ENCODE measurements at regions not wholly inside any gene's neighbourhood (a gene's known extent, or its start where the extent isn't known, plus 50 kb on each side); places are given as distances from the start of the nearest gene placed in this dataset.

DNA sequence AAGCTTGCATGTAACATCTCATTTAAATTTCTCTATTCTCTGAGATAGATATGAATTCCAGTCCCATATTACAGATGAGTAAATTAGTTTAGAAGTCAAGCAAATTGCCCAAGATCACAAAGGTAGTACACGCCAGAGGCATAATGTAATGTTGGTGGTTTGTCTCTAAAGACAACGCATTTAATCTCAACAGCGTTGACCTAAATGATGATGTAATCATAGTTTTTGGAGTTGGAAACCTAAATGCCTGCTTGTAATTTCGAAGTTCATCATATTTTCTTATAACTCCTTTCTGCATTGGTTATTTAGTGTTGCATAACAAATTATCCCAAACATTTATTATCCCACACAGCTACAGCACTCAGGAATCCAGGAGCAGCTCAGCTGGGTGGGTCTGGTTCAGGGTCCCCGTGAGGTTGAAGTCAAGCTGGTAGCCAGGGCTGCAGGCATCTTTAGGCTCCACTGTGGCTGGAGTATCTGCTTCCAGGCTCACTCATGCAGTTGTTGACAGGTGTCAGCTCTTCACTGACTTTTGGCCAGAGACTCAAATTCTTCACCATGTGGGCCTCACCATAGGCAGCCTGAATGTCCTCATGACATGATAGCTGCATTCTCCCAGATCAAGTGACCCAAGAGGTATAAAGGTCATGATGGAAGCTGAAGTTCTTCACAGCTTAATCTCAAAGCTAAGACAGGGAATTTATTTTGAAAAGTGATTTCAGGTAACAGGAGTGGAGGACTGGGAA, 122.0 kb upstream of the SPTLC3 start:
- TF ChIP-seq, protein P1, sequence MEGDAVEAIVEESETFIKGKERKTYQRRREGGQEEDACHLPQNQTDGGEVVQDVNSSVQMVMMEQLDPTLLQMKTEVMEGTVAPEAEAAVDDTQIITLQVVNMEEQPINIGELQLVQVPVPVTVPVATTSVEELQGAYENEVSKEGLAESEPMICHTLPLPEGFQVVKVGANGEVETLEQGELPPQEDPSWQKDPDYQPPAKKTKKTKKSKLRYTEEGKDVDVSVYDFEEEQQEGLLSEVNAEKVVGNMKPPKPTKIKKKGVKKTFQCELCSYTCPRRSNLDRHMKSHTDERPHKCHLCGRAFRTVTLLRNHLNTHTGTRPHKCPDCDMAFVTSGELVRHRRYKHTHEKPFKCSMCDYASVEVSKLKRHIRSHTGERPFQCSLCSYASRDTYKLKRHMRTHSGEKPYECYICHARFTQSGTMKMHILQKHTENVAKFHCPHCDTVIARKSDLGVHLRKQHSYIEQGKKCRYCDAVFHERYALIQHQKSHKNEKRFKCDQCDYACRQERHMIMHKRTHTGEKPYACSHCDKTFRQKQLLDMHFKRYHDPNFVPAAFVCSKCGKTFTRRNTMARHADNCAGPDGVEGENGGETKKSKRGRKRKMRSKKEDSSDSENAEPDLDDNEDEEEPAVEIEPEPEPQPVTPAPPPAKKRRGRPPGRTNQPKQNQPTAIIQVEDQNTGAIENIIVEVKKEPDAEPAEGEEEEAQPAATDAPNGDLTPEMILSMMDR (conservative IDR thresholded peaks at IDR 0.05; ENCODE audit: low read length), result no peak
- DNase-seq (ENCODE audit: low read depth), result no peak
- no peak overlapping the region for H3K4me3 ChIP-seq (ENCODE audit: low read length)

DNA sequence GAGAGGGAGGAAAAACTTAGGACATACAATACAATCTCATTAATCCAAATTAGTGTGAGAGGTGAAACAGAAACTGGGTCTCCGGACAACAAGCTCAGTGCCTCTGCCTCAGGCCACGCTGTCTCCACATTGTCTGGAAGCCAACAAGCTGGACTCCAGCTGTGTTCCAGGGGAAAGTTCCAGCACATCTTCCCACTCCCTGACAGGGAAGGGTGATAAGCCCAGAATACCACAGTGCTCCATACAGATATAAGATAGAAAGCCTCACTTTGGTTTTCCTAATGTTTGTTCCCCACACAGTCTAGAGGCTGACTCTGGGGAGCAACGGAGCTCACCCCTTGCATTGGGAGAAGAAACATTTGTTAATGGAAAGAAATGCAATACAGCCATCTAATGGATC, 117.1 kb upstream of the SPTLC3 start:
- no peak overlapping the region for H3K4me3 ChIP-seq (ENCODE audit: low read length)
- TF ChIP-seq, protein P1 (conservative IDR thresholded peaks at IDR 0.05; ENCODE audit: low read length), result no peak
- no peak for DNase-seq (ENCODE audit: low read depth)

DNA sequence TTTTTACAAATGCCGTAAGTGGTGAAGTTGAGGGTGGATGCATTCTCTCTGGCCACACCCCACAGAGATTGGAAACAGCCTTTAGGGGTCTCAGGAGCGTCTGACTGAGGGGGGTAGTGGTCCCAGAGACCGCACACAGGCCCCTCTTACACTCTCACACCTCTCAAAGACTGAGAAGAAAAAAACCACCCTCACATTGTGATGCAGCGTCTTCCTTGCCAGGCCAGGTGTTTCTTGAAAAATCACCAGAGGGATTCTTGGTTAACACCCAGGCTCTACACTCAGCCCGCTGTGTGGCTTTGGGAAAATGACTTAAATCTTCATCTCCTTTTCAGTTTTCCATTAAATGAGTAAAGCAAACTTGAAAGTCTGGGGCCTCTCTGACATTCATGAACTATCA, 115.8 kb upstream of the SPTLC3 start:
- TF ChIP-seq, protein P1 (conservative IDR thresholded peaks at IDR 0.05; ENCODE audit: low read length), result no peak
- H3K4me3 ChIP-seq (ENCODE audit: low read length), result no peak overlapping the region
- no peak for DNase-seq (ENCODE audit: low read depth)

DNA sequence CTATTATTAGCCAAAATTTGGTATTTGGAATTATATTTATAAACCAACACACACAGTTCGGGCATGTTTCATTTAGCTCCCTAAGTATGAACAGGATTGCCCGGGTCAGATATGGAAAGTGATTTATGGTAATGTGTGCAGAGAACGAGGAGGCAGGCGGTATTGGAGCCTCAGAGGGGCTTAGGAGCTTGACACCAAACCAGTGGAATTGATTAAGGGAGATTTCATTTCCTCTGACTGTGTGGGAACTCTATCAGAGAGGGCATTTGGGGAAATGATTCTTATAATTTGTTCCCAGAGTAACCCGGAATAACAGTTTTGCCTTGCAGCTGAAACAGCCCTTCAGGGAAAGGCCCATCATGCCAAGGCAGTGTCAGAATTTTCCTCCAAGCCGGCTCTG, 115.1 kb upstream of the SPTLC3 start:
- no peak overlapping the region for H3K4me3 ChIP-seq (ENCODE audit: low read length)
- TF ChIP-seq, protein P1 (conservative IDR thresholded peaks at IDR 0.05; ENCODE audit: low read length), result no peak
- no peak for DNase-seq (ENCODE audit: low read depth)

DNA sequence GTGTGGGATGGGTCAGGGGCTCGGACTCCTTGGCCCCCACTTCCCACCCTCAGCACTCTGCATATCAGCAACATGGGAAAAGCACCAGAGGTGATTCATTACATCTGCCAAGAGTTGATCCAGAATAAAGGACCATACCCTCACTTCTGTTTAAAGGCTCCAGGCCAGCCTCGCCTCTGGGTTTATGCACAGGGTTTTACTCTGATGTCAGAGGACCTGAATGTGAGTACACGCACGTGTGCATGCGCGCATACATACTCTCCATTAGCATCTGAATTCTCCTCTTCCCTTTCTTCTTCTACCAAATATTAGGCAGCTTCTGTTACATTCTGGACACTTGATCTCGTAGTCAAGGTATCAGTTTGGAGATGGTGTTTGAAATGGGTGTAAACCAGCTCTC, 114.7 kb upstream of the SPTLC3 start:
- H3K4me3 ChIP-seq (ENCODE audit: low read length), result no peak overlapping the region
- no peak for DNase-seq (ENCODE audit: low read depth)
- TF ChIP-seq, protein P1 (conservative IDR thresholded peaks at IDR 0.05; ENCODE audit: low read length), result no peak

DNA sequence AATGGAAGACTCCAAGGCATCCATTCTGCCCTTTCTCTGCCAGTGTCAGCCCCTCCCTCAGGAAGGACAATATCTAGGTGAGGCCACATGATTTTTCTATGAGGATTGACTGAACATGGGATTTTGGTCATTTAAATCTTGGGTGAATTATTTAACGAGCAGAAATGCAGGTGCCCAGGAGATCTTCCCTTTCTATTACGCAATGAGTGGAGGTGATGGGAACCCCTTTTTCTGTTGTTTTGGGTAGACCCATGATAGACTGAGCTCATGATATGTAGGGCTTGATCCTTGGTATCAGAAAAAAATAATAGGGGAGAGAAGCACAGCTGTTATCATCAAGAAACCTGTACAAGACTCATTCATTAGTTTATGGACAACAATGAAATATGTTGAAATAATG, 112.6 kb upstream of the SPTLC3 start:
- TF ChIP-seq, protein P1 (conservative IDR thresholded peaks at IDR 0.05; ENCODE audit: low read length), result no peak
- no peak overlapping the region for H3K4me3 ChIP-seq (ENCODE audit: low read length)

DNA sequence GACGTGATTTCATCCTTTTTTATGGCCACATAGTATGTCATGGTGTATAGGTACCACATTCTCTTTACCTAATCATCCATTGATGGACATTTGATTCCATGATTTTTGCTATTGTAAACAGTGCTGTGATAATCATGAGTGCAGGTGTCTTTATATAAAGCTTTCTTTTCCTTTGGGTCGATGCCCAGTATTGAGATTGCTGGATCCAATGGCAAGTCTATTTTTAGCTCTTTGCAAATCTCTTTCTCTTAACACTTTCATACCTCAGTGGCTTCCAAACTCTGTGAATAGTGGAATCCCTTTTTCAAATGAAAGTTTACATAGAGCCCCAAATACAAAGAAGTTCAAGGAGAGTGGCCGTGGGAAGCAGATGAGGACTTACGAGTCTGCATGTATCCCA, 105.8 kb upstream of the SPTLC3 start:
- DNase-seq (ENCODE audit: low read depth), result no peak
- no peak overlapping the region for H3K4me3 ChIP-seq (ENCODE audit: low read length)
- TF ChIP-seq, protein P1 (conservative IDR thresholded peaks at IDR 0.05; ENCODE audit: low read length), result no peak

More for the DNA sequence above, 112.6 kb upstream of the SPTLC3 start:
- no peak for DNase-seq (ENCODE audit: low read depth)
